GM12891 (cell line): ENCODE measurements at regions not wholly inside any gene's neighbourhood (a gene's known extent, or its start where the extent isn't known, plus 50 kb on each side); places are given as distances from the start of the nearest gene placed in this dataset.

Source experiments
- DNase-seq: peaks from one replicate; pipeline ENCODE4 v3.0.0; 2011; ENCODE audit warnings: low spot score; ENCODE audit not compliant: insufficient read length
- FAIRE-seq: peaks from 2 replicates; lab custom pipeline; 2011; peaks lifted over from hg19 to GRCh38; lab: Jason Lieb, UNC
- PAX5 ChIP-seq: IDR thresholded peaks from 2 replicates; pipeline ENCODE4 v1.6.1; 2011; ENCODE audit warnings: low read length, moderate library complexity, mild to moderate bottlenecking; ENCODE audit not compliant: insufficient read depth, severe bottlenecking
- POLR2A ChIP-seq: IDR thresholded peaks from 2 replicates; pipeline ENCODE4 v1.6.1; 2011; ENCODE audit warnings: low read depth, low read length, control low read depth
- POLR2AphosphoS5 ChIP-seq: IDR thresholded peaks from 2 replicates; pipeline ENCODE4 v1.6.1; 2011; ENCODE audit warnings: low read depth, low read length, control low read depth
- POU2F2 ChIP-seq: IDR thresholded peaks from 2 replicates; pipeline ENCODE4 v1.6.1; 2011; ENCODE audit warnings: low read depth, mild to moderate bottlenecking, control low read depth, low read length, moderate library complexity
- SPI1 ChIP-seq: IDR thresholded peaks from 2 replicates; pipeline ENCODE4 v1.6.1; 2011; ENCODE audit warnings: low read depth, low read length, control low read depth
- TAF1 ChIP-seq: IDR thresholded peaks from 2 replicates; pipeline ENCODE4 v1.6.1; 2011; ENCODE audit warnings: low read depth, low read length, control low read depth

- TF ChIP-seq TAF1, result no peak
- no peak for TF ChIP-seq POLR2A
- TF ChIP-seq PAX5, result no peak
- TF ChIP-seq SPI1, result no peak
- FAIRE-seq (no peak), DNase-seq (no peak)
Observed at GRCh38 chr9:29212397-29213387, 1639.4 kb upstream of the C9orf72 start.

- DNase-seq, result no peak
- no peak for FAIRE-seq
- no peak for TF ChIP-seq POLR2A
- no peak for TF ChIP-seq TAF1
- no peak for TF ChIP-seq POU2F2
- TF ChIP-seq POLR2AphosphoS5, result no peak
- TF ChIP-seq SPI1, result no peak
- TF ChIP-seq PAX5, result no peak
Observed at GRCh38 chr9:29213417-29214153, 1640.3 kb upstream of the C9orf72 start, which contains the start of gene LINGO2. LINGO2 (minus strand) TSS chr9:29213601.

- FAIRE-seq, result no peak
- DNase-seq, result no peak
- no peak for TF ChIP-seq PAX5
- no peak for TF ChIP-seq POU2F2
- TF ChIP-seq SPI1, result no peak
- no peak for TF ChIP-seq POLR2A
- no peak for TF ChIP-seq TAF1
- no peak for TF ChIP-seq POLR2AphosphoS5
Observed at GRCh38 chr9:29214154-29214689, 1640.9 kb upstream of the C9orf72 start.

GRCh38 chr9:29214690-29215253 is 1641.5 kb upstream of the C9orf72 start:
- TF ChIP-seq POLR2AphosphoS5, result no peak
- TF ChIP-seq POLR2A, result no peak
- TF ChIP-seq SPI1, result no peak
- TF ChIP-seq TAF1, result no peak
- TF ChIP-seq POU2F2, result no peak
- FAIRE-seq (no peak), DNase-seq (no peak)

GRCh38 chr9:29217966-29218365 is 1644.7 kb upstream of the C9orf72 start:
- FAIRE-seq, result no peak
- no peak for DNase-seq
- TF ChIP-seq TAF1, result no peak
- no peak for TF ChIP-seq SPI1
- TF ChIP-seq POU2F2, result no peak
- no peak for TF ChIP-seq PAX5
- TF ChIP-seq POLR2AphosphoS5, result no peak
- no peak for TF ChIP-seq POLR2A

- TF ChIP-seq SPI1, result no peak
- no peak for TF ChIP-seq POLR2A
- TF ChIP-seq POLR2AphosphoS5, result no peak
- TF ChIP-seq TAF1, result no peak
- TF ChIP-seq PAX5, result no peak
- no peak for TF ChIP-seq POU2F2
- FAIRE-seq (no peak), DNase-seq (no peak)
Observed at GRCh38 chr9:29220596-29221251, 1647.4 kb upstream of the C9orf72 start.

GRCh38 chr9:29228558-29228957 is 1655.3 kb upstream of the C9orf72 start:
- FAIRE-seq (no peak), DNase-seq (no peak)
- no peak for TF ChIP-seq SPI1
- no peak for TF ChIP-seq POLR2AphosphoS5
- TF ChIP-seq PAX5, result no peak
- no peak for TF ChIP-seq TAF1
- TF ChIP-seq POU2F2, result no peak
- no peak for TF ChIP-seq POLR2A

GRCh38 chr9:29230931-29231330 is 1657.7 kb upstream of the C9orf72 start:
- TF ChIP-seq POLR2A (no peak), TAF1 (no peak)
- FAIRE-seq, result no peak
- no peak for DNase-seq

GRCh38 chr9:29233193-29233592 is 1659.9 kb upstream of the C9orf72 start:
- no peak for TF ChIP-seq PAX5
- no peak for TF ChIP-seq POU2F2
- TF ChIP-seq POLR2AphosphoS5, result no peak
- no peak for TF ChIP-seq TAF1
- no peak for TF ChIP-seq SPI1
- no peak for TF ChIP-seq POLR2A
- DNase-seq (no peak), FAIRE-seq (no peak)
